ENCODE measurements at regions not wholly inside any gene's neighbourhood (a gene's known extent, or its start where the extent isn't known, plus 50 kb on each side); places are given as distances from the start of the nearest gene placed in this dataset.

DNA sequence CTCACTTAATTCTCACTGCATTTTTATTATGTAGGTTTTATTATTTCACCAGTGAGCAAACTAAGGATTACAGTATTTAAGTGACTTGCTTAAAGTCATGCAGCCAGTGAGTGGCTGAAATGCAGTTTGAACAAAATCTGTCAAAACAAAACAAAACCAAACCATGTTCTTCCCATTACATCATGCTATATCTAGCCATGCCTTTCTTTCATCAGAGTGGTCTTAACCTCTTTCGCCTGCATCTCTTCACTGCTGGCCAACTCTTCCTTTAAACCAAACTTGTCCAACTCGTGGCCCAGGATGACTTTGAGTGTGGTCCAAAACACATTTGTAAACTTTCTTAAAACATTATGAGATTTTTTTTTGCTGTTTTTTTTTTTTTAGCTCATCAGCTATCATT lies 223.2 kb downstream of the PCDH7 start:
- DNase-seq = no peak

DNA sequence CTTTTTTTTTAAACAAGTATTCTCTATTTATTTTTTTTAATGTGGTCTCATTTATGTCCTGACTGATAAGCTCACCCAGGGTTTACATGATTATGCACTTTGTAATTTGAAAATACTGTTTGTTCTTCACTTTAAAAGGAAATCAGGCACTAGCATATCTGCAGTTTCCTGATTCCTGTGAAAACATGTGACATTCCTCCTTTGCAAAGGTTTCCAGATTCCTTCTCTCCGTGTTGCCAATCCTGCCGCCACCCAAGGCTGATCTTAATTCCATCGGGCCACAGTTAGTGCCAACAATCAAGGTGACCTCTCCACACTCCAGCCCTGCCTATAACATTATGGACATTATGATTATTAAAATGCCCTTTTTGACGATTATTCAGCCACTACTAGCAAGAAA lies 225.4 kb downstream of the PCDH7 start:
- no peak for DNase-seq

DNA sequence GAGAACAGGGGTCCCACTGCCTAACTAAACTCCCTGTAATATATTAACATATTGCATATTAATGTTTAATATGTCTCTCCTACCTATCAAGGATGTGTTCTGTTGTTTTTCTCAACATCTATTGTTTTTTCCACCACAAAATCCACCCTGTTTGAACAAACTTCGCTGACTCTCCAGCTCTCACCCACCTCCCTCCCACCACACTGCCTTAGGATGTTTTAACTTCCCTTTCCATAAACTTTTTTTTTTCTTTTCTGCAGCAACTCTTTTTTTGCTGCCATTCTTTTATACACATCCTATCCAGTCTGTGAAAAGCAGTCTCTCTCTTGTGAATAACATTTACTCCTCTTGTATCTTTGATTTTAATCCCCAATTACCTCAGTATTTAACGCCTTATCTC lies 226.1 kb downstream of the PCDH7 start:
- DNase-seq = no peak

DNA sequence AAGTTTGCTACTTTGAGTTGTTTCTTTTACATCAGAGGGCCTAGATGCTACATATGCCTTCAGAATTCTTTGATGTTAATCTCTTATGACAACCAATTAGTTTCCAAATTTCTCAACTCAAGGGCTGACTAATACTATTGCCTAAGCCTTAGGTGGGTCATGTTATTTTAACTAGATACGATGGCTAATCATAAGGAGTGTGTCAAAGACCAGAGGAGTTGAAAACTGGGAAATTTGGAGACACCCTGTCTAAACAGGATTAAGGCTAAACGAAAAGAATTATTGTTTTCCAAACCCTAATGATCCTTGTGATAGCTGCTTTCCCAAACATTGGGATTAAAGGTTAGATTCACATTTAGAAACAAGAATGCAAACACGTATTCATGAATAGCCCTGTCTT lies 228.5 kb downstream of the PCDH7 start:
- DNase-seq = no peak

DNA sequence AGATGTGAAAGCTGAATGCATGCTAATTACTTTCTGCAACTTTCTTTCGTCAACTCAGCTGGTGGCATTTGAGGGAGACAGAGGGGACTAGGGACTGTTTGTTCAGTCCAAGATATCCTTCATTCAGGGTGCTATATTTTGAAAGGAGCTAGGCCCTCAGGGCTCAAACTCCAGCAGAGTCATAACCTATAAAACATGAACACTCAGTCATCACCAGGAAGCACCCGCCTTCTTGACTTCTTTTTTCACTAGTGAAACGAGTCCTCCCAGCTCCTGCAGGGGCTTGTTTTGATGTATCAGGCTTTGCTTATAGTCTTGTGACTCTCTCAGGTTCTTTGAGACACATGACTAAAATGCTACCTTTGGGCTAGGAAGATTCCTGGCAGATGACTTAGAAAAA lies 230.6 kb downstream of the PCDH7 start:
- DNase-seq = no peak

DNA sequence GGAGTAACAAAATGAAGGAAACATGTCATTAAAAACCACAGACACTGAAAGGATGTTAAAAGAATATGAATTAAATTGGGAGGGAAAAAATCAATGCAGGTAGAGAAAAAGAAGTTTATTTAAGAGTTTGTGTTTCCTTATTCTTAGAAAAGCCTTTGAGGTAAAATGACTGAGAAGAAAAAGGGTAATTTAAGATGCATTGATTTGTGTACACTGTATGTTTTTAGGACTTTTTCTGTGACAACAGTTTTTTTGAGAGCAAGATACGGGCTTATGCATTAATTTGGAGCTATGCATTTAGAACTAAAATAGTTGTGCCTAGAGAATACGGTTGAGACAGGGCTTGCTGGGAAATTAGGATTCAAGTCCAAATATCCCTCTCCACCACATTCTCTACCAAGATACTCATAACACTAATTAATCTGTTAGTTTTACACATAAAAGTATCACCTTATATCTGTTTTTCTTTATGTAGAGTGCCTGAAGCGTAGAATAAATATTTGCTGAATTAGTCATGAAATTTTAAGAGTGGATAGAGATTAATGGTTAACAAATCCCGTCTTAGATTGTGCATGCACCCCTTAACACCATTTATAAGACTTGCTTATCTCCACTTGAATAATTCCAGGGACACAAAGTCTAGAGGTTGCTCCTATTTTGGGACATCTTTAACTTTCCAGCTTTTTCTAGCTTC lies 232.5 kb downstream of the PCDH7 start:
- no peak for DNase-seq

DNA sequence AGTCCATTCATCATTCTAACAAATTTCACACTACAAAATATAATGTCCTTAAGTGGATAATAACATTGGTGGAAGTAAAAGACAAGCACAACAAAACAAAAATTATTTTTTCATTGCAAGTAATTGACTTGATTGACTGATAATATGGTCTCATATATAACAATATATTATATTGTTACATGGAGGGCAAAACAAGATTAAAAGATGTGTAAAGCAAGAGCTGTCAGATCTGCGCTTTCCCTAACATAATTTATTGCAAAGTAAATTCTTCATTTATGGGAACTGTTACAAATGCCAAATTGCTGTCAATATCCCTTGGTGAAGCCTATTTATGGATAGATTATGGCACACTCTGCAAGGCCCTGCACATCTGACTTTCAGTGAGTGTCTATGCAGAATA lies 233.6 kb downstream of the PCDH7 start:
- DNase-seq = no peak

DNA sequence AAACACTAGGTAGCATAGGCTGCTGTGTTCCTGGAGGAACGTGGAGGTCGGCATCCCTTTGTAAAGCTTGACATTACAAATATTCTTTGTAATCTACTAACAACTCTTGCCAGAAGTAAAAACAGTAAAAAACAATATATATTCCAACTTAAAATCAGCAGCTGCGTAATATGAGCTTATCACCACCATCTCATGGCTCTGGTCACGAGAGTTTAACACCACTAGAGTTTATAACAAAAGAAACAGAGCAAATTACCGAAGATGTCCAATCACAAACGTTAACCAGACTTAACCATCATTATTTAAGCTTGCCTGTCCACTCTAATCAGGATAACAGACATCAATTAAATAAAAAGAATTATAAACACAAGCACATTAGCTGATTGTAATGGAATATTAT lies 236.7 kb downstream of the PCDH7 start:
- no peak for DNase-seq

DNA sequence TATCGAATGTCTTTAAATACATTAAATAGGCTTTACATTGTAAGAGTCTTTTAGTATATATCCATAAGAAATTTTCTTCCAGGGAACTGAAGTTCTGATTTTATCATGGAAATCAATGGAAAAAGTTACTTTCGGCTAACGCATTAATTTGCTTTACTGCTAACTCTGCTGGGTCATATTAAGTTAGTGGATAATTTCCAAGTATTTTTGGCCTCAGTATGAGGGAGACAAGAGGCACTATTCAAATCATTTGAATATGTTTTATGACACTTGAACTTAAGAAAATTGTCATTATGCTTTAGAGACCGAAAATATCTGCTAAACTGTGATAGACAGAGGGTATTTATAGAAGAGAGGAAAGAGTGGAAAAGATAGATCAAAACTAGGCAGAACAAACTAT lies 237.5 kb downstream of the PCDH7 start:
- no peak for DNase-seq

DNA sequence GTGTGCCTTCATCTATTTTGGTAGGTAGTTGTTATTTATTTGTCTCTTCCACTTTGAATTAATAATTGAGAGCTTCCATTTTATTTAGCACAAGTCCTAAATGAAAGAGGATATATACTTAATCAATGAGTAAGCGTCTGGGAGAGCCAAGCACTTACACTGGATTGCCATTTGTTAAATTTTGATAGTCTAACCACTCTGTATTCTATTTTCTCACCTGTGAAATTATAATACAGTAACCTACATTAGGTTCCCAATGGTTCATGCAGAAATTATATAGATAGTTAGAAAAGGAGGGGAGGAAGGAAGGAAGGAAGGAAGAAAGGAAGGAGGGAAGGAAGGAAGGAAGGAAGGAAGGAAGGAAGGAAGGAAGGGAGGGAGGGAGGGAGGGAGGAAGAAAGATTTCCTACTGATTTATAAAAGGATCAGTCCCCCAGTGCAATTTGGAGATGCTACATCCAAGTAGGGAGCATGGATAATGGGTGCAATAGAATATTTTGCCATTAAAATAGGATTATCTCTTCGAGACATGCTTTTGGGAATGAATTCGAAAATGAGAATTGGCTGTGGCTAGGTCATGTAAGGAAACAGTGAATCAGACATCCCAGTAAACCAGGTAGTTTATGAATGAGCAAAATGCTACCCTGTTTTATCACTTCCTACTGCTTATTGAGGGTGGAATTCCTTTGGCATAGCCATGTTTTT lies 239.8 kb downstream of the PCDH7 start:
- no peak for DNase-seq

DNA sequence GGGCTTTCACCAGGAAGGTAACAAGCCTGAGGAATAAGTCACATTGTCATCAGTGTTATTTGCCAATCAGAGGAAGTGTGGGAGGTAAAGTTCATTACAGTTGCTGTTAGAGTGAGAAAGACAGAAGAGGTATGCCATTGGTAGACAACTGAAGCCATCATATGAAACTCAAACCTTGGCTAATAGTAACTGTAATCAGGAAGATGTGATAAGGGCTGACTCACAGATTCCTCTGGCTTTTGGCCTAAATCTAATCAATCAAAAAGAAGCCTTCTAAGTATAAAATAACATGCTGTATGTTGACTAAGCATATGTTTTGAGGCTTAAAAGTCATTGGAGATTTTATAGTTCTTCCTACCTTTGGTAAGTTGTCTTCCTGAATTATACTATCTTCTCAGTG lies 242.8 kb downstream of the PCDH7 start:
- no peak for DNase-seq

DNA sequence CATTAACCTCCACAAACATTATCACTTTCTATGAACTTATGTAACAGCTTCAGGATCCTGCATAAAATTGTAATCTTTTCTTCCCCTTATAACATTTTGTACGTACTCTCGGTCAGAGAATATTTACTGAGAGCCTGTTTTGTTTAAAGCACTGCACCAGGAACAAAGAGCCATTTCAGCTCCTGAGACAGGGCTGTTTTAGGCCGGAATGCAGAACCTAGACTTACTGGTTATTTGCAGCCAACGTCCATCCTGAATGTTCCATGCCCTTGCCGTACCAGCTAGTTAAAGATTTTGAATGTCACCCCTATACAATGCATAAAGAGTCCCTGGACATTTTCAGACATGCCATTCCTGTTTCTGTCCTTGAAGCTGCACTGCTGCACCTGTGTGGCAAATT lies 248.8 kb downstream of the PCDH7 start:
- no peak for DNase-seq

DNA sequence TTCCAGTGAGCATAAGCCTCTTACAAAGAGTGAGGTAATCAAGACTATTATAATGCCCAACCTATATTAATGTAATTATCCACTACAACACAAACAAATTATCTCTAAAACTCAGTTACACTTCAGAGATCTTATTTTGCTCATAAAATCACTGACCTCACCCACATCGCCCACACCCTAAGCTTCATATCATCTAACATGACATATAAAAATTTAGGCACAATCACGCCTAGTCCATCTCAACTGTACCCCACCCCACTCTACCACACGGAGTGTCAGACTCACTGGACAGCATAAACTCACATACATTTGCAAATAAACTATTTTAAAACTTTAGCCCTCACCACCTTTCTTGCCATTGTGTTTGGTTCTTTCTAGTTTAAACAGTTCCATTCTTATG lies 252.4 kb downstream of the PCDH7 start:
- DNase-seq = no peak

DNA sequence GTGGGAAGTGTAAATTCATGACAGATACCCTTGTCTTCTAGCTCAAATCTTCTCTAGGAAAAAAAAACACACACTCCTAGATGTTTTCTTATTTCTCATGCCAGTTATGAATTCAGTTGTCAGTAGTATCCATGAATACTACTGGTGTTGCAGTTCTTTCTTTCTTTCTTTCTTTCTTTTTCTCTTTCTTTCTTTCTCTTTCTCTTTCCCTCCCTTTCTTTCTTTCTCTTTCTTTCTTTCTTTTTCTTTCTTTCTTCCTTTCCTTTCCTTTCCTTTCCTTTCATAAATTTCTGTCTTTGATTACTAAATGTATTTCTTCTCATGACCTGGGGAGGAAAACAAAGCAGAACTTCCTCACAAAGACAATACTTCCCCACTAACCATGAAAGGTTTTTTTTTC lies 253.8 kb downstream of the PCDH7 start:
- no peak for DNase-seq

DNA sequence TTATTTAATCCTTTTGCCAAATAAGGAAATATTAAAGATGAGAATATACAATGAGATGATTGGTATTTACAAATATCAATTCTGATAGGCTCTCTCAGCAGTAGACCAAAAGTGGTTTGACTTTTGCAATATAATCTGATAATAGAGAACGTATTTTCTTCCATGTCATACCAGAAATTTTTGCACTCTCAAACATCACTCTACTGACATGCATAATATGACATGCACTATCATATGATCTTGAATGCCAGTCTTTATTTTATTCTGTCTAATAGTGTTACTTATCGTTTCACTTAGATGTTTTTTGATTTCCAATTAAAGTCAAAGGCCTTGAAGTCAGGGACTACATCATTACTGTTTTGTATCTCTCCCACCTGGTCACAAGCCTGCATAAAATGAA lies 259.2 kb downstream of the PCDH7 start:
- DNase-seq = no peak

DNA sequence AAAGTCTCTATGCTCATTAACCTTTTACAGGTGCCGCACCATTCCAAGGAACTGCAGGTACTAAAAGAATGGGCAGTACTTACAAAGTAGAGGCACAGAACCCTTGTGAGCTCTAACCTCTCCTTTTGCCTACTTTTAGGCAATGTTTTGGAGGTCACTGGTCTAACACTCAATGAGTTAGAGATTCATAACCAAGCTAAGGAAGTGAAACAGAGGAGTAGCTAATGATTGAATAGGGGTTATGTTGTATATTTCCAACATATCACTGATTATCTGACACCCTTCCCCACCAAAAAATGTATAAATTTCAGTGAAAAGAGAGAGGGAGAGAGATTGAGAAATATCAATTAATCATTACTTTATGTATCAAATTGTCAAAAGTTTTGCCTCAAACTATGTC lies 269.3 kb downstream of the PCDH7 start:
- DNase-seq = no peak

DNA sequence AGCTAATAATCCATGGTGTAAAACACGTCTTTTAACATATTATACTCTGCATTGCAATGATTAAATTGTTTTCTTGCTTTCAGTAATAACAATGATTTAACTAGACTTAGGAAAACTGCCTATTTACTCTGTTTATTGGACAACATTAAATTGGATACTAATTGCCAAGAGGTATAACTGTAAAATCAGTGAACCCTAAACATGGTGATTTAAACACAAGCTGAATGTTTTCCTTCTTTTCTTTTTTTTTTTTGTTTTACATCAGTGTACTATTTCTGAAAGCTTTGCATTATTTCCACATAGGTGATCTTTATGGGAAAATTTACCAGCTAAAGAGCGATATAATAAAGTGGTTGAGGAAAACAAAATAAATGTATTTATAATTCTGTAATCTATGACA lies 276.7 kb downstream of the PCDH7 start:
- DNase-seq = no peak

DNA sequence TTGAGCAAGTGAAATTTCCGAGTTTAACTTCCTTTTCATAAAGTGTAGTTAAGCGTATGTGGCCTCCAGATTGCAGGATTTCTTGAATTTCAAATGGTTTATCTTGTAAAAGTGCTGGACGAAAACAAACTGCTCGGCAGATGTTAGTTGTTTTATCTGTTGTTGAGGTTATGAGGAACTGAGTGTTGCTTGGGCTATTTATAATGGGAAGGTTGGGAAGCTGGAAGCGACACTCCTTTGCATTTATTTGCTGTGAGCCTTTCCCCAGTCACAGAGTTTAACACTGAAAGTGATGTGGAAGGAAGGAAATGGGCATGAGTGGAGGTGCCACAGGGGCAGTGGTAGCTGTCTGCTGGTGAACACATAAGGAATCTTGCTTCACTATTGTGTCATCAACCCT lies 284.9 kb downstream of the PCDH7 start:
- DNase-seq = no peak

DNA sequence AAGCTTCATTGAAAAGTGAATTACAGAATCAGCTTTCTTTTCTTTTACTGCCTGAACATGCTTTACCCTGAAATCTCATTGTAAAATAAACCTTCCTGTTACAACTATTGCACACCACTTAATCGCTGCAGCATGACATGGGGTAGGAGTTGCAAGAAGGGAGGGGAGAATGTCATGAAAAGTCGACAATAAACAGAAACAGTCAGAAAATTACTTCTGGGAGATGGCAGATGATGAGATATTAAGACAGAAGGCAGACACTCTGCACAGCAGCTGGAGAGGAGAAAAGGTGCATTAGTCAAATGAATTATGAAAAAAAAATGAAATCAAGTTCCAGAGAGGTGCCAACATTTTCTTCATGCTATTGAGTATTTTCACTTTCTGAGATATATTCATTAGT lies 287.7 kb downstream of the PCDH7 start:
- no peak for DNase-seq

DNA sequence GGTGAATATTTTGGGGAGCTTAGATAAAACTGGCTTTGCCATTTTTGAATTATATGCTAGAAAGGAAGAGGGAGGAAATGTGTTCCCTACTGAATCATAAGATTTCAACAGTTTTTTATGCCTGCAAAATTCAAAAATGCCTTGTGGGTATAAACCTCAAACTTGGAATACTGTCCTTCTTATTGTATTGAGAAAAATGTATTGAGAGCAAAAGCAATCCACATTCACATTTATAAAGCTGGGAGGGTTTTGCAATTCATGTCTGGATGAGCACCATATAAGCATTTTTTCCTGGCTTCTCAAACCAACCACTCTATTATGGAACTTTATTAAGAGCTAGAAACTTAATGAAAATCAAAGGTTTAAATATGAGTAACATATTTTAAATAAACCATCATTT lies 289.8 kb downstream of the PCDH7 start:
- DNase-seq = no peak

DNA sequence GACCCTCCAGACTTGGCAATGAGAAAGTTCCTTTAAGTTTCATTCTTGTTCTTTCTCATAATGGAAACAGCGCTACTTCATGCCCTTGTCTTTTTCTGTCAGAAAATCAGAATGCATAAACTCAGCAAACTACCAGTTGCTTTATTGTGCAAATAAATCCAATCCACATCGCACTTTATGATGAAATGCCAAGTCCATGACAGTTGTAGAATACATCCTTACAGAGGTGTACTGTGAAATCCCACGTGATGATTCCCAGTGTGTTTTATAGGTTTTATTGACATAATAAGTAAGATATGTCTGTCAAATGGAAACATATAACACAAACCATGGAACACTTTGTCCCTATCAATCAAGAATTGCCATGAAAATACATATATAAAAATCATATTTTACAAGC lies 295.0 kb downstream of the PCDH7 start:
- DNase-seq = no peak

DNA sequence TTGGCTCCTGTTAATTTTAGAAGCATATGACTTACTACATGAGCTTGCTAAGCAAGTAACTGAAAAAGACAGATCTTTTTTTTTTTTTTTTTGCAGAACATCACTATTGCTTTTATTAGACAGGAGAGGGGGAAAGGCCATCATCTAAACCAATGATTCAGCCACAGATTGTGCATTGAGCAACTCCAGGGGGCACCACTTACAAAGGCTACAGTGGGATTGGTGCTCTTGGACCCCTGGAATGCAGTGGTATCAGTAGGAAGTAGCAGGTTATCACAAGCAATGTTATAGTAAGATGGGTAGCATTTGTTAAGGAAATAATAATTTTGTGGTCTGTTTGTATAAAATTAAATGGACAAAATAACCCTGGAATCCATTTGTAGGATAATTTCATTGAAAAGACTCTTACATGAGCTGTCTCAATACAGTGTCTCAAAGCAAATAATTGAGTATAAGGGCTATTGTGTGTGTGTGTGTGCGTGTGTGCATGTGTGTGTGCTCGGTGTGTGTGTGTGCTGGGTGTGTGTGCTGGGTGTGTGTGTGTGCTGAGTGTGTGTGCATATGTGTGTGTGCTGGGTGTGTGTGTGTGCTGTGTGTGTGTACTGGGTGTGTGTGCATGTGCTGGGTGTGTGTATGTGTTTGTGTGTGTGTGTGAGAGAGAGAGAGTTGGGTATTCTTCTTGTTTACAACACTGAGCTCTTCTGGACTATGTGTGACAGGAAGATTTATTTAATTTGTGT lies 296.3 kb downstream of the PCDH7 start:
- DNase-seq = no peak

DNA sequence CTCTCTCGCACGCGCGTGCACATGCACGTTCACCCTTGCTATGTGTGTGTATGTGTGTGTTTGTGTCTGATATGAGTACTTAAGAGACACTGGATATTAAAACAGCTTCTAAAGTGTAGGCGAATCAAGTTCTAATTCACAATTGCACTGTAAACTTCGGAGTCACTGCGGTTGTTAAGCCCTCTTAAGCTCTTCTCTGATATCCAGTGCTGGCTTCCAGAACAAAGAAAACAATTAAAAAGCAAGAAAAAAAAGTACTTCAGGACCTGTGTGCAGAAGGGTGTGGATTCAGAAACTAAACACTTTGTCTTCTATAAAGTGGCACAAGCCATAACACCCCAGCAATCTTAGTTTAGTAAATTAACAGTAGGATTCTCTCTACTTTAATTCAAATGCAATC lies 300.2 kb downstream of the PCDH7 start:
- no peak for DNase-seq

DNA sequence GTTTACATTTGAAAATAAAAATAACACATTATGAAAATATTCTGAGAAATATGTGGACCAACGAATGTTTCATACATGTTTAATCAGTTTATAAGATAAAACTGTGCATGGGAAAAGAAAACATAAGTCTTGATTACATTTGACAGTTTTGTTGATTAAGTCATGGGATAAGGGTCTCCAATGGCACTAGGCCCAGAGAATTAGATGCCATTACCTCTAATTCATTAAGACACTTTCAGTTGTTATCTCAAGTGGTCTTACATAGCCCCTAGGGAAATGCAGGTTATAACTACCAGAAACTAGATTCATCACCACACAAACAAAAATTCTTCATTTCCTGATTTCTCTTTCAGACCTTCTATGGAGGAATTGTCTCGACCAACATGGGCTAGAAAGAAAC lies 300.8 kb downstream of the PCDH7 start:
- no peak for DNase-seq
